HG03103 (cell line): ENCODE measurements at regions not wholly inside any gene's neighbourhood (a gene's known extent, or its start where the extent isn't known, plus 50 kb on each side); places are given as distances from the start of the nearest gene placed in this dataset.

Experiments
- ATAC-seq: cut with Tn5 transposase; IDR thresholded peaks from one replicate; pipeline ENCODE4 v1.9.1; 2021; ENCODE audit warnings: low read depth; ENCODE audit not compliant: unreplicated experiment

DNA sequence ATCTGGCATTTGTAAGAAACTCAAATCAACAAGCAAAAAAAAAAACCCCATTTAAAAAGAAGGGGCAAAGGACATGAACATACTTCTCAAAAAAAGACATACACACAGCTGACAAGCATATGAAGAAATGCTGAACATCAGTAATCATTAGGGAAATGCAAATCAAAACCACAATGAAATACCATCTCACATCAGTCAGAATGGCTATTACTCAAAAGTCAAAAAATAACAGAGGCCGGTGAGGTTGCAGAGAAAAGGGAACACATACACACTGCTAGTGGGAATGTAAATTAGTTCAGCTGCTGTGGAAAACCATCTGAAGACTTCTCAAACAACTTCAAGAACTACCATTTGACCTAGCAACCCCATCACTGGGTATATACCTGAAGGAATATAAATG lies 199.4 kb upstream of the THBS1 start:
- no peak for ATAC-seq

DNA sequence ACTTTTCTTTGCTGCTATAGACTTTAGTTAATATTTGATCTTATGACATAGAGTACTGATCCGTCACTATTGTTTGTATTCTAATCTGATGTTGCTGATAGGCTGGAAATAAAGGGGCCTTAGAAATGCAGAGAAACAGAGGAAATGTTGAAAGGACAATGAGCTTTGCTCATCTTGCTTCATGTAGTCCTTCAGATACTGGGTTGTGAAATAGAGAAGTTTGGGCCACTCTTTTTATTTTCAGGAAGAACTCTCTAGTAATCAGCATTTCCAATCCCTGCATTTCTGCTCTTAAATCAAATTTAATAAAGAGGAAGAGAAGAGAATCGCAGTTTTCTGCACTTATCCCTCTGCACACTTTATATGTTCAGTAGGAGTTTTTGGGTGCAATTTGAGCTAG lies 192.8 kb upstream of the THBS1 start:
- ATAC-seq, result no peak

- ATAC-seq, result no peak
Observed at GRCh38 chr15:39391230-39391629, 189.6 kb upstream of the THBS1 start.

DNA sequence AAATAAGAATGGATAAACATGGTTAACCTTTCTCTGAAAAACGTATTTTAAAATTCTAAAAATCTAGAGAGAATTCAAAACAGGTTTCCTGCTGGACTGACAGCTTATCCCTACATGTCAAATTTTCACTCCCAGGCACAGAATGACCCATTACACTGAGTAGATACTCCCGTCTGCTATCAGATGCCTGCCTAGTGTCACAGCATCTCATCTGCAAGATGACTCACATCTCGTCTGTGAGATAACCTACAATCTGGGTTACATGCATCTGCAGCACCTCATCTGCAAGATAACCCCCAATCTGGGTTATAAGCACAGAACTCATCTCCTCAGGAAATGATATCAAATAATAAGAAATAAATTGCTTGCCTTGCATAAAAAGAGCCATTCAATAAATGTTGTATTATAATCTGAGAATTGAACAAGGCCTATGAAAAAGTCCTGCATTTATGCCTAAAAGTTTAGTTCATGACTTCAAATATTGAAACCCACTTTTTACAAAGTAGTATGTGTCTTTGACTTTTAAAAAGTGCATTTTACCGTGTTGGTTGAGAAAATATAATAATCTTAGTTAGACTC lies 188.3 kb upstream of the THBS1 start:
- no peak for ATAC-seq

DNA sequence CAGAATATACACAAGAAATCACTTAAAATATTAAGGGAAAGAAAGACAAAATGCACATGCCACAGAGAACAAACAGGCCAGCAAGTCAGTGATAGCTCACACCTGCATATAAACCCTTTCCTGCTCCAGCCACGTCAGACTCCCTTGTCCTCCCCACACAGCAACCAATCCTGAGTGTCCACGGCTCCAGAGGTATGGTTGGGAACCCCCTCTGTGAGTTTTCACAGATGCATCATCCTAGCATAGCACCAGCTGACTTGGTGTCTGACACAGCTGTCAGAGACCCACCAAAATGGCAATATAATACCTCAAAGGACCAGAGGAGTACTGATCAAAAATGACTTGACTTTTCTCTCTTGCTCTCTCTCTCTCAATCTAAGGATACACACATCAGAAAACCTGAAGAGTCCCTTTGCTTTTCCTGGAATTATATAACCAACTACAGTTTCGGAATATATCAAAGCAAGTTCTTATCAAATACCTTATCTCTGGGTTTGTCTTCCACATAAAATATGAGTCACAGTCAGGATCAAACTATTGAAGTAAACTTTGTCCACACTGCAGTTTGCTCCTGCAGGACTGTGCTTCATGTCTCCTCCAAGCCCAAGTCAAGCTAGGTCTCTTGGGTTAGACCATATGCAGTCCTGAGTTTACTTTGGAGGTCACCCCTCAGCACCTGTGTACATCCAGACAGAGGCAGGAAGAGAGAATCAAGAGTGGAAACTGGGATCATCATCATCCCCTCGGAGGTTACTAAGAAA lies 187.1 kb upstream of the THBS1 start:
- ATAC-seq, result no peak

DNA sequence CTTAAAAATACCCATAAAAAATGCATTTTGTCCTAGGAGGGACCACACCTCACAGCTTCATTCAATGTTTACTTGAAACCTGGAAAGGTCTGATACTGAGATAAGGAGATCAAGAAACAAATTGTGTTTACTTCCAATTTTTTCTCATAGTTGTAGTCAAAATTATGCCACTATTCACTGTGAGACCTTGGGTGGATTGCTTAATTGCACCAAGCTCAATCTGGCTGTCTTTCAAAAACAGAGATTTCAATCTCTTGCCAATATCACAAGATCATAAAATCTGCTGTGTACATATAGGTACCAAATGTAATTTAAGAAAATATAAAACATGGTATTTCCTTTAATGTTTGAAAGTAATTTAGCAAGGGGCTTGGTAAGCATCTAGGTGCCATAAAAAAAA lies 186.4 kb upstream of the THBS1 start:
- no peak for ATAC-seq

- no peak for ATAC-seq
Observed at GRCh38 chr15:39396979-39397615, 183.8 kb upstream of the THBS1 start.

DNA sequence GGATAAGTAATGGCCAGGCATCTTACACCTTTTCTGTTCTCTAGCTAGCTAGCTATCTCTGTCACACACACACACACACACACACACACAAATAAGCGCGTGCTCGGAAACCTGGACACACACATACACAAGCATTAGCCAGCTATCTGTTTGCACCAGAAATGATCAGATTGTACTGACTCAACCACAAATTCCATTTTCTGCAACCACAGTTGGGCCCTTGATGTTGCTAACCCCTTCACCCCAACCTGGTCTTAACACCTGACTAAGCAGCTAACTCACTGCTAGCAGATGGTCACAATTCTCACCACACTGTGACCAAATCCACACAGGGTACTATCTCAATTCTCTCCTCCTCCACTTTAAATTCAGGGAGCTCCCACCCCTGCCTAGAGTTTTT lies 183.0 kb upstream of the THBS1 start:
- no peak for ATAC-seq

DNA sequence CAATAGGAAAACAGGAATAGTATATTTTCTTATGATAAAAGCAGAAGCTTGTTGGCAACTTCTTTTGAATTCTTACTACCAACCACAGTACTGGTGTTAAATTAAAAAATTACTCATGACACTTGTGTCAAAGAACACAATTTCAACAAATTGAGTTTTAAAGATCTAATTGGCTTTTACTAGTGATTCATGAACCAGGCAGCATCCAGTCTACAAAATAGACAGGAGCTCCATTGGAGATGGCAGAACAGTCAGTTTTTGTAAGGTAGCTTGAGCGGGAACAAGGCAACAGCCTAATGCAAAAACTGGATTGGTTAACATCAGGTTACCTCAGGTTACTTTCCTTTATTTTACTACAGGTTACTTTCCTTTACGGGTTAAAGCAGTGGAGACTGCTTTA lies 181.3 kb upstream of the THBS1 start:
- no peak for ATAC-seq

DNA sequence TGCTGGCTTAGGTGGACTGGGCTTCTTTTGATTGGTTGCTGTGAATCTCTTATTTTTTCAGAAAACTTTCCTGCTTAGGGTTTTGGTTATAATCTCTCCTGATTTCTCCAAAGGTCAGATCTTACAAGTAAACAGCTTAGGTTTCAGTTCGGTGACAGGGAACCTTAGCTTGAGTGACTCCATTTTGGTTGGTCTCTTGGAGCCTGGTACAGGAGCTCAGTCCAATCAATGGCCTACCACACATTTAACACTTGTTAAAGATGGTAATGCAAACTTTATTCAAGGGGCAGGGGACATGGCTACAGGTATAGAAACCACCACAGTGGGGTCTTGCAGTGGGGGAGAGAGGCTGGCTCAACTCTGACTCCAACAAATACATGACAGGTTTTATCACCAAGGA lies 180.9 kb upstream of the THBS1 start:
- no peak for ATAC-seq

- no peak for ATAC-seq
Observed at GRCh38 chr15:39400821-39401550, 179.9 kb upstream of the THBS1 start.

- no peak for ATAC-seq
Observed at GRCh38 chr15:39403640-39404117, 177.2 kb upstream of the THBS1 start.

GRCh38 chr15:39404767-39405181 lies 176.1 kb upstream of the THBS1 start:
- ATAC-seq, result no peak

DNA sequence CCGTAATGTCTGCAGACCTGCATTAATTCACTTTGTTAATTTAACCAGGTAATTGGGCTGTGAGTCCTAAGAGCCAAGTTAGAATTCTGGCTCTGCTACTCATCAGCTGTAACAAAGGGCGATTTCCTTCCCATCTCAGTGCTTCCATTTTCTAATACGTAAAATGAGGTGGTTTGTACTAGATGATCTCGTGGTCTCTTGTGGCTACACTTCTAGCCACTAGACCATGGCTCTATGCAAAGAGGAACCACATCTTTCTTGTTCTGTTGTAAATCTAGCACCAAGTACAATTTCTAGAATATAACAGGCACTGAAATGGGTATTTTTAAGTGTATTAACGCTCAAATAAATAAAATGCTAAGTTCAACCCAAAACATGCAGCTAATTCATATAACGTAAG lies 174.4 kb upstream of the THBS1 start:
- ATAC-seq, result no peak

DNA sequence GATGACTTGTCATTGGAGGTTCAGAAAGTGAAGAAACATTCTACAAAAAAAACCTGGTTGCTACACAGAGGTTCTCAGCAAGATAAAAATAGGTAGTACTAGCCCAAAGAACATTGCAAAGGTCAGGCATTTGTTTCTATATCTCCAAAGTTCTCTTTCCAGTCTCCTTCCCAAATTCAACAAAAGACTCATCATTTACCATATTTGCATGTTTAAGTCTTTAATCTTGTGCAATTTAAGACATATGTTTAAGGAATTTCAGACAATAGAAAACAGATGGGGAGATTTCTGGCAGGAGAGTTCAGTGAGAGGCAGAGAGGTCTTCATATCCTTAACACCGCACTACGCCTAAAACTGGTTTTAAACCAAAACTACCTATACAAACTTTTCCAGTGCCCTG lies 173.8 kb upstream of the THBS1 start:
- ATAC-seq, result no peak

DNA sequence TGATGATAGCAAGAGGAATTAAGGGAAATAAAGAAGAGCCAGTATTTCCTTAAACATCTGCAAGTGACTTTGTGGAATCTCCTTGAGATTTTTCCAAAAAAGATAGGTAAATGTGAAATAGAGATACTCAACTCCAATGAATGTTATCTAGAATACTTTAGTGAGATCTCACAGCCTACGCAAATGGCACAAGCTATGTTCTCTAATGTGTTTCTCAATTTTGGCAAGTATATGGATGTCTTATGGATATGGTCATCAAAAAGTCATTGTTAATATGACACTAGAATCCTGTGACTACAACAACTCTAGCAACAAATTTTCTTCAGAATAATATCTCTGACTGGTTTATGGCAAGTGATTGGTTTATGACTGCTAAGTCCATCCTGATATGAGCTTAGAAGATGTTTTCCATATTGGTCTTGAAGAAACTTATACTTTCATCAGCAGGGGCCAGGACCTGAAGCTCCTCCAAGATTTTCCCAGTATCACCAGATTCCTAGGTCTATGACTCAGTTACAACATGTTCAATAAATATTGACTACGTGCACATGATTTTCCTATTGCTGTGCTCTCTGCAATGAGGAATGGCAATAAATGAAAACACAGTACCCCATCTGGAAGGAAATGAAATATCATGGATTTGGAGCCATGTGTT lies 170.9 kb upstream of the THBS1 start:
- no peak for ATAC-seq

DNA sequence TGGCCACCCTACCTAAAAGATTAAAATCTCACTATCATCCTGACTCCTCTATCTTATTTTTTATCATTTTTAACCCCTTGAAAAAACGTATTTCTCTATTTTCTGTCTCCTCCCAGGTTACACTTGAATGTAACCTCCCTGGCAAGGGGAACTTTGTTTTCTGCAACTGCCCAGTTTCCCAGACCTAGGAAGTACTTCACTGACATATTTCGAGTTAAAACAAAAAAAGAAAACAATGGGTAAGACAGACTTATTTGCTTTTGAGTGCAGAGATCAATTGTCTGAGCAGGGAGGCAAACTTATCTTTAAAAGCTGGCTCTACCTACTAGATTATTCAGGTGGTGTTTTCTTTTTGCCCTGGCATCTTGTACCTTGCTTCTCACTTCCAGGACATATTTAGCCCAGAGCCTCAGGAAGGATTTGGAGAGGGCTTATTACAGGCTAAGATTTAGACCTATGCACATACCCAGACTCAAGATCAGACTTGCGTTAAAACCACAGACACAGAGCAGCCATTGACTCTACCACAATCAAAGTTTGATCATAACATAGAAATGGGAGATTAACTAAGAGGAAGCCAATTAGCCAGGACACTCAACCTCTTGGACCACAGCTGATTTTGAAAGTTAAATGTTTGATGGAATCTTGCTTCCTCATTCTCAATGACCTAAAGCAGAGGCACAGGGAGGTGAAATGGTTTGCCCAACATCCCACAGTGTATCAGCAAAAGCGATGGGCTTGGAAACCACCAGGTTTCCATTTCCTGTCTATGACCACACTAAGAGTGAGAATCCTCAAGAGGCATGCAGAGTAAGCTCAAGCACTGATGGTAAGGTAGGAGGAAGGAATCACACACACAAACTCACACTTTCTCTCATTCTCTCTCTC lies 169.5 kb upstream of the THBS1 start:
- peak; percentile 81 for ATAC-seq

GRCh38 chr15:39413558-39413957 lies 167.3 kb upstream of the THBS1 start:
- ATAC-seq, result peak; percentile 67

- no peak for ATAC-seq
Observed at GRCh38 chr15:39414201-39414600, 166.7 kb upstream of the THBS1 start.

- ATAC-seq, result no peak
Observed at GRCh38 chr15:39415634-39416033, 165.2 kb upstream of the THBS1 start.
